ENCODE measurements at regions not wholly inside any gene's neighbourhood (a gene's known extent, or its start where the extent isn't known, plus 50 kb on each side); places are given as distances from the start of the nearest gene placed in this dataset.

GRCh38 chrX:51798701-51799100, 55.5 kb downstream of the GSPT2 start:
- Mint-ChIP-seq H3K4me1 (ENCODE audit: low read depth) (no peaks in the 10 kb centered on the region), H3K27ac (no peak overlapping the region), H3K4me3 (ENCODE audit: low read depth) (no peak overlapping the region), H3K36me3 (ENCODE audit: insufficient read depth) (no peaks in the 10 kb centered on the region), H3K27me3 (no peaks in the 10 kb centered on the region), H3K9me3 (ENCODE audit: low read depth) (peaks cover 12% of the 10 kb centered on the region)
- DNase-seq (ENCODE audit: low spot score, unreplicated experiment): no peak
- no peak for TF ChIP-seq CTCF (IDR thresholded peaks at IDR 0.05; ENCODE audit: unreplicated experiment)

DNA sequence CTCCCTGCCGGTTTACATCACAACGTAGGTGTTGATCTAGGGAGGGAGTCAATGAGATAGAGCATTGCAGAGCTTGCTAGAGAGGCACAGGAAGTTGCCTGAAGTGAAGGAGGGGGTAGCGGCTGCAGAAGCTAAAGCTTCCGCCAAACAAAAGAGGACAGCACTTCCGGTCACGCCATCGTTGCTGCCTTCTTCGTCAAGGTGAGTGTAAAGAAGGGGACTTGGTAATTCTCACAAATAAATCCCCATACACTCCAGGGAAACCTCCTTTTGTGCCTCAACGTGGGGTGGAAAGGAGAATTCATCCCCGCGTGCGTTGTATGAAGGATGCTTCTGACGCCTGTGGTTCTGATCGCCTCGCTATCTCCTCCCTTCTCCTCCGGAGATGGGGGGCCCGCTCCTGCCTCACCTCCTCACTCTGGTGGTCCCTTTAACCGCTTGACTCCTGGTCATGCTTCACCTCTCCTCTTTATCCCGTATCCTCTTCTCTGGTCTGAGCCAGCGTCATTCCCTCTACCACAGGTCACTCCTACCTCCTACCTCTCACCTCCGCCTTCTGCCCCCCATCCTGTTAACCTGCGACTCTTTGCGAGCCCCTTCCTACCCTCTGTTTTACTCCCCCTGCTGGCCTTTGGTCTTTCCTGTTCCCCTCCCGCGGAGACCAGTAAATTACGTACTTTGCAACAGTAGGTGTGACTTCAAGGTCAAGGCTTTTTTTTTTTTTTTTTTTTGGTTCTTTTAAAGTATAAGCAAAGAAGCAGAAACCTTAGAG, 59.9 kb downstream of the GSPT2 start:
- peak; percentile 22 for DNase-seq (ENCODE audit: low spot score, unreplicated experiment)
- Mint-ChIP-seq H3K4me1 (ENCODE audit: low read depth) (peaks cover 1% of the 10 kb centered on the region), H3K9me3 (ENCODE audit: low read depth) (peaks cover 19% of the 10 kb centered on the region), H3K27ac (peak overlapping the region; percentile 98), H3K4me3 (ENCODE audit: low read depth) (peak overlapping the region; percentile 100), H3K27me3 (no peaks in the 10 kb centered on the region), H3K36me3 (ENCODE audit: insufficient read depth) (peaks cover 7% of the 10 kb centered on the region)
- peak; percentile 51 for TF ChIP-seq CTCF (IDR thresholded peaks at IDR 0.05; ENCODE audit: unreplicated experiment)

DNA sequence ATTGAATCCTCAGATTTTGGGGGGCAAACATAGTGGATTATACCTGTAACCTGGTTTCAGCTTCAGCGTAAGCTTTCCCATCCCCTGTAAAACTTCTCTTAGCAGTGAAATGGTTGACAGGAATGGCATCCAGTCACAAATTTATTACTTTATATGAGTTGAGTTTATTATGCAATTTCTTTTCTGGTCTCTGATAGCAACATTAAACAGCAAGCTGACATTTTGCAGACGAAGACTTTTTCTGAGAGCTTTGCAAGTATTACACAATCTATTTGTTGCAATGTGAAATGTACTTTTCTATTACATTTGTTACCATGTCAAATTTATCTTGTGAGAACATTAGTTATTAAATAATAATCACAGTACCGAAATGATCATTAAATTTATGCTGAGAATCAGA, 60.6 kb downstream of the GSPT2 start:
- Mint-ChIP-seq H3K36me3 (ENCODE audit: insufficient read depth) (peaks cover 7% of the 10 kb centered on the region), H3K4me1 (ENCODE audit: low read depth) (peaks cover 1% of the 10 kb centered on the region), H3K27me3 (no peaks in the 10 kb centered on the region), H3K4me3 (ENCODE audit: low read depth) (peak overlapping the region; percentile 100), H3K9me3 (ENCODE audit: low read depth) (peaks cover 19% of the 10 kb centered on the region), H3K27ac (no peak overlapping the region)
- no peak for DNase-seq (ENCODE audit: low spot score, unreplicated experiment)
- TF ChIP-seq CTCF (IDR thresholded peaks at IDR 0.05; ENCODE audit: unreplicated experiment): no peak

GRCh38 chrX:51804741-51805140, 61.5 kb downstream of the GSPT2 start:
- H3K4me1 Mint-ChIP-seq (ENCODE audit: low read depth): peaks cover 1% of the 10 kb centered on the region
- H3K27me3 Mint-ChIP-seq: no peaks in the 10 kb centered on the region
- H3K36me3 Mint-ChIP-seq (ENCODE audit: insufficient read depth): peaks cover 7% of the 10 kb centered on the region
- no peak overlapping the region for H3K4me3 Mint-ChIP-seq (ENCODE audit: low read depth)
- peaks cover 19% of the 10 kb centered on the region for H3K9me3 Mint-ChIP-seq (ENCODE audit: low read depth)
- DNase-seq (ENCODE audit: low spot score, unreplicated experiment): no peak
- TF ChIP-seq CTCF (IDR thresholded peaks at IDR 0.05; ENCODE audit: unreplicated experiment): peak; percentile 27
- no peak overlapping the region for H3K27ac Mint-ChIP-seq

DNA sequence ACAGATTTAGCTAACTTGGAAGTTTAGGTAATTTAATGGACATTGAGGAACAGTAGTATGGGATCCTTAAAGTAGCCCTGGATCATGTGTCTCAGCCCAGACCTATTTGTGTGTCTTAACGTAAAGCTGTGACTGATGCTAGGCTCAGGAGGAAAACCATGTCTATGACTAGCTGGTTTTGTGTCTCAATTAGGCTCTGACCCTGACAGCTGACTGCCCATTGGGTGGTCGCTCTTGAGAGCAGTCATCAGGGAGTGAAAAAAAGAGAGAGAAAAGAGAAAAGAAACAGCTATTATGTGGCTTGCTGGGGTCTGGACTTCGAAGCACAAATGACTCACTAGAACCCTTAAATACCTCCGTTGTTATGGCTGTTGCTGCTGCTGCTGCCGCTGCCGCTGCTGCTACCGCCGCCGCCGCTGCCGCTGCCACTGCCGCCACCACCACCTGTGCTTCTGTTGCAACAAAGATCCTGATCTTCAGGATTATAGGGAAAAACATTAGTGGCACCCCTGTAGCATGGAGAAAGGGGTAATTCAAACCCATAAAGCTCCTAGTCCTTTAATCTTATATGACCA, 70.7 kb downstream of the GSPT2 start:
- H3K36me3 Mint-ChIP-seq (ENCODE audit: insufficient read depth): peaks cover 6% of the 10 kb centered on the region
- no peaks in the 10 kb centered on the region for H3K27me3 Mint-ChIP-seq
- no peak for TF ChIP-seq CTCF (IDR thresholded peaks at IDR 0.05; ENCODE audit: unreplicated experiment)
- H3K27ac Mint-ChIP-seq: no peak overlapping the region
- H3K4me1 Mint-ChIP-seq (ENCODE audit: low read depth): no peaks in the 10 kb centered on the region
- no peak overlapping the region for H3K4me3 Mint-ChIP-seq (ENCODE audit: low read depth)
- H3K9me3 Mint-ChIP-seq (ENCODE audit: low read depth): peaks cover 15% of the 10 kb centered on the region
- DNase-seq (ENCODE audit: low spot score, unreplicated experiment): no peak
